GM13976 (cell line): ENCODE measurements at regions not wholly inside any gene's neighbourhood (a gene's known extent, or its start where the extent isn't known, plus 50 kb on each side); places are given as distances from the start of the nearest gene placed in this dataset.

Experiments used
- DNase-seq: peaks from one replicate; pipeline ENCODE4 v3.0.0; 2012; ENCODE audit warnings: low spot score
- in situ Hi-C: fragments of 300-500 bp; cut with MboI; formaldehyde crosslinking; loops from one replicate; pipeline ENCODE4 v1.12.0; 2022; ENCODE audit warnings: low sequenced_read_pairs, mixed read lengths, inconsistent platforms; ENCODE audit not compliant: unreplicated experiment
- TF ChIP-seq, protein P1 (sequence below): IDR thresholded peaks from 2 replicates; pipeline ENCODE4 v1.5.1; 2012; ENCODE audit warnings: borderline replicate concordance, mild to moderate bottlenecking; ENCODE audit not compliant: insufficient read depth; ENCODE audit errors: extremely low read depth, missing control alignments, control extremely low read depth

DNA sequence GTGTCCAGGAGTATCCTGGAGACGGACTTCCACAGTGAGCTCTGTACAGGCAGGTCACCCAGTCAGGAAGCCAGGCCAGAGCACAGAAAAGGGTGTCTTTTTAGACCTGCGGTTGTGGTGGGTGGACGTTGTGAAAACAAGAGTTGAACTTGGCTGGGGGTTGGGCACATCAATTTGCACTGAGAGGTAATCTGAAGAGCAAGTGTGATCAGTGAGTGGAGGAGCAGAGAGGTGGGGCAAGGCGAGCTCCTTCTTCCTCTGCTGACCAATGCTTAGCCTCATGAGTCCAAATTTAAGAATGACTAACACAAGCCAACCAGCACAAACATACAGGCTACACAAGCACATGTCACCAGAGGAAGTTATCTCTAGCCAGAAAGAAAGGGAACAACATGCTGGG, 310.8 kb downstream of the TCERG1L start:
- in situ Hi-C loops = no loop called here
- no peak for DNase-seq
- TF ChIP-seq, protein P1, sequence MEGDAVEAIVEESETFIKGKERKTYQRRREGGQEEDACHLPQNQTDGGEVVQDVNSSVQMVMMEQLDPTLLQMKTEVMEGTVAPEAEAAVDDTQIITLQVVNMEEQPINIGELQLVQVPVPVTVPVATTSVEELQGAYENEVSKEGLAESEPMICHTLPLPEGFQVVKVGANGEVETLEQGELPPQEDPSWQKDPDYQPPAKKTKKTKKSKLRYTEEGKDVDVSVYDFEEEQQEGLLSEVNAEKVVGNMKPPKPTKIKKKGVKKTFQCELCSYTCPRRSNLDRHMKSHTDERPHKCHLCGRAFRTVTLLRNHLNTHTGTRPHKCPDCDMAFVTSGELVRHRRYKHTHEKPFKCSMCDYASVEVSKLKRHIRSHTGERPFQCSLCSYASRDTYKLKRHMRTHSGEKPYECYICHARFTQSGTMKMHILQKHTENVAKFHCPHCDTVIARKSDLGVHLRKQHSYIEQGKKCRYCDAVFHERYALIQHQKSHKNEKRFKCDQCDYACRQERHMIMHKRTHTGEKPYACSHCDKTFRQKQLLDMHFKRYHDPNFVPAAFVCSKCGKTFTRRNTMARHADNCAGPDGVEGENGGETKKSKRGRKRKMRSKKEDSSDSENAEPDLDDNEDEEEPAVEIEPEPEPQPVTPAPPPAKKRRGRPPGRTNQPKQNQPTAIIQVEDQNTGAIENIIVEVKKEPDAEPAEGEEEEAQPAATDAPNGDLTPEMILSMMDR = no peak

- TF ChIP-seq, protein P1 = no peak
- DNase-seq = no peak
- in situ Hi-C loops = no loop called here
These were observed 310.1 kb downstream of the TCERG1L start for GRCh38 chr10:131001438-131001837.

DNA sequence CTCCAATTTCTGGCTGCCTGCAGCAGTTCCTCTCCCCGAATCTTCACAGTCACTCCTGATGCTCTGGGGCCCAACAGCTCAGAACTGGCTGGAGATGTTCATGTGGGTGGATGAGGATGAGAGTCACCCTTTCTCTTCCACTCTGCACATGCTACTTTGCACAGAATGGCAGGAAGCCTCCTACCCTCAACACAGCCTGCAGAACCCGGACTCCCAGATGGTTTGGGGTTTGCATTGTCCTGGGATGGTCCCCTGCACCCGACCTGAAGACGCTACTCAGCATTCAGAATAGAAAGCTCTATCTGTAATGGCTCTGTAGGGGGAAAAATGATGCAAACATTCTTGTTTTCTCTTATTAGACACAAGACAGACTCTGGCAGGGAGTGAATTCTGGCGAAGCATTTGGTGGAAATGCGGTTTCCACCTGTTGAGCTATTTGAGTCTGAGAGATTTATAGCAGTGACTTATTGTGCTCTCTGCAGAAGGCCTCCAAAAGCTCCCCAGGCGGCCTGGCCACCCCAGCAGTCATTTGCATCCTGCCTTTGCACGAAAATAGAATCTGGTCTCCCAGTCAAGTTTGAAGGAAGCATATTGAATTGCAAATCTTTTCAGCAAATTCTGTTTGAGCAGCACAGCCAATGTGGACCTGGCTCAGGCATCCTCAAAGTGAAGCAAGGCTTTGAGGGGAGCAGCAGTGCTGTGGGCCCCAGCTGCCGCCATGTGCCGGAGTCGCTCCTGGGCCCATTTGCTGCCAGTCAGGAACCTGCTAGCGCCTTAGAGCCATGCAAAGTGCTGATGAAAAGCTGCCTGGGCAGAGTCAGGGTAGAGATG, 309.3 kb downstream of the TCERG1L start:
- TF ChIP-seq, protein P1 = no peak
- in situ Hi-C loops = no loop called here
- no peak for DNase-seq

- in situ Hi-C loops = no loop called here
- TF ChIP-seq, protein P1 = no peak
- DNase-seq = no peak
These were observed 308.1 kb downstream of the TCERG1L start for GRCh38 chr10:131003455-131003854.

GRCh38 chr10:131004276-131004675, 307.2 kb downstream of the TCERG1L start:
- in situ Hi-C loops = no loop called here
- TF ChIP-seq, protein P1 = no peak
- DNase-seq = no peak

DNA sequence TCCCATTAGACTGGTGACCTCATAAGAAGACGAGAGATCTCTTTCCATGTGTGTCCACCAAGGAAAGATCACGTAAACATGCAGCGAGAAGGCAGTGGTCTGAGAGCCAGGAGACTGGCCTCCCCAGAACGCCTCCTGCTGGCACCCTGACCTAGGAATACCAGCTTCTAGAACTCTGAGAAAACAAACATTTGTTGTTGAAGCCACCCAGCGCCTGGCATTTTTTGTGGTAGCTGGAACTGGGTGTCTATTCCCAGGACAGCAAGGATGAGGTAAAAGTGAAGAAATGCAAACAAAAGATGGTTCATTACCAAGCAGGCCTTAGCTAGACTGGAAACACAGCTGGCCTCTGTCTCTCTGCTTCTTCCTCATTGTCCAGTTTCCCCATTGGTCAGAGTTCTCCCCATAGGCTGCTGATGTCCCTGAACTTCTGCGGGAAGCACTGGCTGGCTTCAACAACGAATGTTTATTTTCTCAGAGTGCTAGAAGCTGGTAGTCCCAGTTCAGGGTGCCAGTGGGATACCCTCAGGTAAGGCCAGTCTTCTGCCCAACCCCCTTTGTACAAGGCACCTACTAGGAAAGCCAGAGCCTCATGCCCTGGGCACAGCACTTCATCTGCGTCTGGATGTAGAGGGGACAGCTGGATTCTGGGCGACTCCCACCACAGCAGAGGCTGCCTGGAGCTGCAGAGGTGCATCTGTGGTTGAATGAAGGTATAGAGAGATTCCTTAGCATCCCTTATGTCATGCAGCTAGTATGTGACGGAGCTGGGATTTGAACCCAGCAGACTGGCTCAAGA, 304.9 kb downstream of the TCERG1L start:
- in situ Hi-C loops = no loop called here
- no peak for DNase-seq
- TF ChIP-seq, protein P1 = no peak
